ENCODE measurements at regions not wholly inside any gene's neighbourhood (a gene's known extent, or its start where the extent isn't known, plus 50 kb on each side); places are given as distances from the start of the nearest gene placed in this dataset.
"Not testable (repeated sequence)": the region's sequence is repeated elsewhere in the genome, so short reads cannot be mapped to it uniquely, and the experiment has no call there.

DNA sequence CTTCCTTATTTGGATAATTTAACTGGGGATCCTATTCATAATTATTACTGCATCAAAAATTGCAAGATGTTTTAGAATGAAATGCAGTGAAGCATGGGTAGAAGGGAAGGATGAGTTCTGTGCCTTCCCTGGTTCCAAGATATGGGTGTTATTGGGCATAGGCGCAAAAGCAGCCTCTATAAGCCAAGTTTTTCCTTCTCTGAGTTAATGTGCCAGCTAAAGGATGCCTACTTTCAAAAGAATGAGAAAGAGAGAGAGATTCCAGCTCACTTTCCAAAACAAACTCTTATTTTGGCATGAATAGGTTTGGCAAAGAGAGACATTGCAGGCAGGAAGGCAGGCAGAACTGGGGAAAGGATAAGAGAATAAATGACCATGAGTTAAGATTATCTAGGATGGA lies 270.2 kb downstream of the TAFA4 start:
- H3K27ac ChIP-seq = no peak overlapping the region
- intact Hi-C loops (cut with DNase I; ENCODE audit: low total_unique reads) = no loop called here
- no peaks in the 10 kb centered on the region for H3K27me3 ChIP-seq (replicated peaks in 1 of 7)
- no peaks in the 10 kb centered on the region for H3K4me1 ChIP-seq
- no peak for DNase-seq
- no peaks in the 10 kb centered on the region for H3K9me3 ChIP-seq
- H3K4me3 ChIP-seq = no peak overlapping the region
- TF ChIP-seq, protein P1, sequence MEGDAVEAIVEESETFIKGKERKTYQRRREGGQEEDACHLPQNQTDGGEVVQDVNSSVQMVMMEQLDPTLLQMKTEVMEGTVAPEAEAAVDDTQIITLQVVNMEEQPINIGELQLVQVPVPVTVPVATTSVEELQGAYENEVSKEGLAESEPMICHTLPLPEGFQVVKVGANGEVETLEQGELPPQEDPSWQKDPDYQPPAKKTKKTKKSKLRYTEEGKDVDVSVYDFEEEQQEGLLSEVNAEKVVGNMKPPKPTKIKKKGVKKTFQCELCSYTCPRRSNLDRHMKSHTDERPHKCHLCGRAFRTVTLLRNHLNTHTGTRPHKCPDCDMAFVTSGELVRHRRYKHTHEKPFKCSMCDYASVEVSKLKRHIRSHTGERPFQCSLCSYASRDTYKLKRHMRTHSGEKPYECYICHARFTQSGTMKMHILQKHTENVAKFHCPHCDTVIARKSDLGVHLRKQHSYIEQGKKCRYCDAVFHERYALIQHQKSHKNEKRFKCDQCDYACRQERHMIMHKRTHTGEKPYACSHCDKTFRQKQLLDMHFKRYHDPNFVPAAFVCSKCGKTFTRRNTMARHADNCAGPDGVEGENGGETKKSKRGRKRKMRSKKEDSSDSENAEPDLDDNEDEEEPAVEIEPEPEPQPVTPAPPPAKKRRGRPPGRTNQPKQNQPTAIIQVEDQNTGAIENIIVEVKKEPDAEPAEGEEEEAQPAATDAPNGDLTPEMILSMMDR (IDR thresholded peaks at IDR 0.05 in 8 of 11, conservative IDR thresholded peaks at IDR 0.05 in 3 of 11) = no peak
- TF ChIP-seq POLR2AphosphoS5 (IDR thresholded peaks at IDR 0.05) (no peak), POLR2A (IDR thresholded peaks at IDR 0.05) (no peak)
- H3K36me3 ChIP-seq = no peaks in the 10 kb centered on the region
- 61 to 90% (median 83%) methylated on average over 1 of the region's 1 CpG for WGBS, 5 donors

- H3K27ac ChIP-seq; DNase-seq; H3K4me1 ChIP-seq; intact Hi-C loops (cut with DNase I; ENCODE audit: low total_unique reads); H3K4me3 ChIP-seq; H3K27me3 ChIP-seq (replicated peaks in 1 of 7); H3K36me3 ChIP-seq; H3K9me3 ChIP-seq: not testable (repeated sequence)
- WGBS, 5 donors = 77 to 86% (median 83%) methylated on average over 3 of the region's 3 CpGs
Measured at GRCh38 chr3:68650657-68651056, 281.7 kb downstream of the TAFA4 start.

GRCh38 chr3:68648494-68648893 lies 283.9 kb downstream of the TAFA4 start:
- H3K27ac ChIP-seq = no peak overlapping the region
- H3K9me3 ChIP-seq = no peaks in the 10 kb centered on the region
- H3K4me3 ChIP-seq = no peak overlapping the region
- DNase-seq = no peak
- no peaks in the 10 kb centered on the region for H3K36me3 ChIP-seq
- no peak for TF ChIP-seq POLR2AphosphoS5 (IDR thresholded peaks at IDR 0.05)
- TF ChIP-seq, protein P1 (IDR thresholded peaks at IDR 0.05 in 8 of 11, conservative IDR thresholded peaks at IDR 0.05 in 3 of 11) = no peak
- no peak for TF ChIP-seq POLR2A (IDR thresholded peaks at IDR 0.05)
- WGBS, 5 donors = 71 to 87% (median 77%) methylated on average over 2 of the region's 2 CpGs
- intact Hi-C loops (cut with DNase I; ENCODE audit: low total_unique reads) = no loop called here
- no peaks in the 10 kb centered on the region for H3K4me1 ChIP-seq
- no peaks in the 10 kb centered on the region for H3K27me3 ChIP-seq (replicated peaks in 1 of 7)

- 39 to 43% (median 42%) methylated on average over 7 of the region's 7 CpGs for WGBS, 5 donors
- no peak for DNase-seq
- H3K27ac ChIP-seq = no peak overlapping the region
- H3K27me3 ChIP-seq (replicated peaks in 1 of 7) = no peaks in the 10 kb centered on the region
- H3K4me3 ChIP-seq = no peak overlapping the region
- peaks cover 0 to 11% (median 0%) of the 10 kb centered on the region in 8 donors for H3K9me3 ChIP-seq
- intact Hi-C loops (cut with DNase I; ENCODE audit: low total_unique reads) = no loop called here
- H3K36me3 ChIP-seq = no peaks in the 10 kb centered on the region
- TF ChIP-seq POLR2A (IDR thresholded peaks at IDR 0.05) (no peak), POLR2AphosphoS5 (IDR thresholded peaks at IDR 0.05) (no peak)
- TF ChIP-seq, protein P1 (IDR thresholded peaks at IDR 0.05 in 8 of 11, conservative IDR thresholded peaks at IDR 0.05 in 3 of 11) = no peak
- no peaks in the 10 kb centered on the region for H3K4me1 ChIP-seq
Measured at GRCh38 chr3:68631850-68632545, 300.3 kb downstream of the TAFA4 start.
